Gastrocnemius medialis (tissue), 4 donors: ENCODE measurements at regions not wholly inside any gene's neighbourhood (a gene's known extent, or its start where the extent isn't known, plus 50 kb on each side); places are given as distances from the start of the nearest gene placed in this dataset.

Experiments used
- CTCF ChIP-seq, 5 experiments: fragments of 450-650 bp in 3 of 5; fragments of 200-600 bp in 2 of 5; sonication (generic) in 2 of 5; IDR thresholded peaks in 4 of 5; conservative IDR thresholded peaks in 1 of 5; 1 replicate in 4 of 5; 2 replicates in 1 of 5; pipeline ENCODE4 v1.5.1; 2016 to 2019; ENCODE audit warnings: antibody characterized with exemption in 5 of 5, mild to moderate bottlenecking in 3 of 5, moderate library complexity in 3 of 5
- POLR2A ChIP-seq, 2 donors: fragments of 450-650 bp; IDR thresholded peaks; one replicate each; pipeline ENCODE4 v1.6.1; 2017; ENCODE audit warnings: antibody characterized with exemption in 2 of 2, mild to moderate bottlenecking in 2 of 2, moderate library complexity in 2 of 2

DNA sequence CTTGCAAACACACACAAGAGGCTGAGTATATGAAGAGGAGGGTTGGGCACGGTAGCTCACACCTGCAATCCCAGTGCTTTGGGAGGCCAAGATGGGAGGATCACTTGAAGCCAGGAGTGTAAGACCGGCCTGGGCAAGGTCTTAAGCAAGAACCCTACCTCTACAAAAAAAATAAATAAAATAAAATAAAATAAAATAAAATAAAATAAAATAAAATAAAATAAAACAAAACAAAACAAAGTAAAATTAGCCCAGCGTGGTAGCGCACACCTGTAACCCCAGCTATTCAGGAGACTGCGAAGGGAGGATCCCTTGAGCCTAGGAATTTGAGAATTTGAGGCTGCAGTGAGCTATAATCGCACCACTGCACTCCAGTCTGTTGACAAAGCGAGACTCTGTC is 337.9 kb downstream of the SHANK2 start:
- TF ChIP-seq POLR2A (IDR thresholded peaks at IDR 0.05), result no peak
- TF ChIP-seq CTCF (IDR thresholded peaks at IDR 0.05 in 4 of 5, conservative IDR thresholded peaks at IDR 0.05 in 1 of 5), result no peak
